ENCODE measurements at regions not wholly inside any gene's neighbourhood (a gene's known extent, or its start where the extent isn't known, plus 50 kb on each side); places are given as distances from the start of the nearest gene placed in this dataset.

DNA sequence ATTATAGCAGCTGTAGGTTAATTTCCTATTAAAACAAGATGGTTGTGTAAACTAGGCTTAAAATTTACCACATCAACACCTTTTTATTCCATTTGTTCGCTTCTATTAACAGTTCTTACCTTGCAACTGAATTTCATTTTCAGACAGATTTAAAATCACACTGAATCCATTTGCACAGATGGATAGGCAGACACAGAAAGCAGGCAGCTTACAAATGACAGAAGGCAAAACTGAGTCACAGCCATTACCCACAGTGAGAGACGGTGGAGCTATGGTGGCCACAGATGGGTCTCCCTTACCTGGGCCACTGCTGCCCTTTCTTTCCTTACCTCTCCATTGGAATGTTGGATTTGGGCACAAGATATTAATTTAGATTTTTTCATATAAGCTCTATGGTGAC is 1567.8 kb upstream of the SLC10A2 start:
- TF ChIP-seq, protein P1, sequence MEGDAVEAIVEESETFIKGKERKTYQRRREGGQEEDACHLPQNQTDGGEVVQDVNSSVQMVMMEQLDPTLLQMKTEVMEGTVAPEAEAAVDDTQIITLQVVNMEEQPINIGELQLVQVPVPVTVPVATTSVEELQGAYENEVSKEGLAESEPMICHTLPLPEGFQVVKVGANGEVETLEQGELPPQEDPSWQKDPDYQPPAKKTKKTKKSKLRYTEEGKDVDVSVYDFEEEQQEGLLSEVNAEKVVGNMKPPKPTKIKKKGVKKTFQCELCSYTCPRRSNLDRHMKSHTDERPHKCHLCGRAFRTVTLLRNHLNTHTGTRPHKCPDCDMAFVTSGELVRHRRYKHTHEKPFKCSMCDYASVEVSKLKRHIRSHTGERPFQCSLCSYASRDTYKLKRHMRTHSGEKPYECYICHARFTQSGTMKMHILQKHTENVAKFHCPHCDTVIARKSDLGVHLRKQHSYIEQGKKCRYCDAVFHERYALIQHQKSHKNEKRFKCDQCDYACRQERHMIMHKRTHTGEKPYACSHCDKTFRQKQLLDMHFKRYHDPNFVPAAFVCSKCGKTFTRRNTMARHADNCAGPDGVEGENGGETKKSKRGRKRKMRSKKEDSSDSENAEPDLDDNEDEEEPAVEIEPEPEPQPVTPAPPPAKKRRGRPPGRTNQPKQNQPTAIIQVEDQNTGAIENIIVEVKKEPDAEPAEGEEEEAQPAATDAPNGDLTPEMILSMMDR (IDR thresholded peaks at IDR 0.05) = no peak

DNA sequence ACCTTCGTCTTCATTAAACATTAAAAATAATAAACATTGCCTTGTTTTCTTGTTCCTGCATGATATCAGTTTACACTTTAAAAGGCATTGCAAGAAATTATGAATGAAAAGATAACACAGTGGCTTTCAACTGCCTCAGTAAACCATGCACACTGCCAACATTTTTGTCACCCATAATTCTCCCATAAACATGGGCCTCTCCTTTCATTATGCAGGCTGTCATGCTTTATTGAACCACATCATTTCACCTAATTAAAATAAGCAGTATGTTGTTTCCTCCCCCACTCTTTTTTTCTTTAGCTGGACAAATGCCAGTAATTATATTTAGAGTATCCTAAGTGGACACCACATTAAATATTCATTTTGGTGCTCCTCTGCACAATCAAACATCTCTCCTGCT is 1566.5 kb upstream of the SLC10A2 start:
- no peak overlapping the region for H3K27ac ChIP-seq
- H3K27me3 ChIP-seq = no peaks in the 10 kb centered on the region
- H3K9me3 ChIP-seq = no peaks in the 10 kb centered on the region
- DNase-seq (ENCODE audit: low spot score) = no peak
- no peaks in the 10 kb centered on the region for H3K36me3 ChIP-seq
- TF ChIP-seq, protein P1 (IDR thresholded peaks at IDR 0.05) = no peak
- H3K4me1 ChIP-seq = no peaks in the 10 kb centered on the region
- H3K4me3 ChIP-seq = no peak overlapping the region

More for the DNA sequence above, 1567.8 kb upstream of the SLC10A2 start:
- no peak for DNase-seq (ENCODE audit: low spot score)
- H3K4me3 ChIP-seq = no peak overlapping the region
- H3K9me3 ChIP-seq = no peaks in the 10 kb centered on the region
- H3K36me3 ChIP-seq = no peaks in the 10 kb centered on the region
- H3K4me1 ChIP-seq = no peaks in the 10 kb centered on the region
- H3K27me3 ChIP-seq = no peaks in the 10 kb centered on the region
- no peak overlapping the region for H3K27ac ChIP-seq

DNA sequence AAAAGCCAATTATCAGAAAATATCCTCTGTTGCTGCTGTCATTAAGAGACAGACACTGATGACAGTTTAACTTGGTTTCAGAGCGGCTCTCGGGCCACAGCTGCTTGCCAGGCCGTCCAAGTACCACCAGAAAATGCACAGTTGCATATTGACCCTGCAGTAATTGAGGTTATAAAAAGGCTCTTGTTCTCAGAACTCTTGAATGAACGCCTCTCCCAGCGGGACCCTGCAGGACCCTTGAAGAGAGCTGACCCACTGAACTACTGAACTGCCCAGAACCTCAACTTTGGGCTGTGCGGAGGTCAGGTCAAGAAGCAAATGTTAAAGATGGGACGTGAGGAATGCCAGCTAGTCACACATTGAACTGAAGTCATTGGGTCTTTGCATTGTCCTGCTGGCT is 1559.0 kb upstream of the SLC10A2 start:
- Histone ChIP-seq H3K27me3 (no peaks in the 10 kb centered on the region), H3K4me3 (no peak overlapping the region), H3K9me3 (no peaks in the 10 kb centered on the region), H3K27ac (no peak overlapping the region), H3K4me1 (no peaks in the 10 kb centered on the region), H3K36me3 (no peaks in the 10 kb centered on the region)
- DNase-seq (ENCODE audit: low spot score) = no peak
- TF ChIP-seq, protein P1 (IDR thresholded peaks at IDR 0.05) = no peak

DNA sequence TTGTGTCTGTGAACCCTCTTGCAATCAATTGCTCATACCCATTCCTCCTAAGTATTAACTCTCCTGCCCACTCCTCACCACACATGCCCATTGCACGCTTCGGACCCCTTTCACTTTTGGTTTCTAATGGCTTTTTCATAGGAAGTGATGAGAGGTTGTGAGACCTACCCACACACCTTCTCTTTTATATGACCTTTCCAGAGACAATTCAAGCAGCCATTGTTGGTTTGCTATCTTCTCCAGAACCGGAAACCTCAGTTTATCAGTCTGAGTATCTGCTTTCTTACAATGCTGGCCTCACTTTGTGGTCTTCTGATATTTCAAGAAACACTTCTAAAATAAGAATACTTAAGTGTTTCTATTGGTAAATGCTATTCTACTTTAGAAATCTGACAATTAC is 1550.8 kb upstream of the SLC10A2 start:
- H3K4me3 ChIP-seq = no peak overlapping the region
- no peak for DNase-seq (ENCODE audit: low spot score)
- no peaks in the 10 kb centered on the region for H3K36me3 ChIP-seq
- H3K4me1 ChIP-seq = no peaks in the 10 kb centered on the region
- no peaks in the 10 kb centered on the region for H3K9me3 ChIP-seq
- TF ChIP-seq, protein P1 (IDR thresholded peaks at IDR 0.05) = no peak
- H3K27ac ChIP-seq = no peak overlapping the region
- H3K27me3 ChIP-seq = no peaks in the 10 kb centered on the region

DNA sequence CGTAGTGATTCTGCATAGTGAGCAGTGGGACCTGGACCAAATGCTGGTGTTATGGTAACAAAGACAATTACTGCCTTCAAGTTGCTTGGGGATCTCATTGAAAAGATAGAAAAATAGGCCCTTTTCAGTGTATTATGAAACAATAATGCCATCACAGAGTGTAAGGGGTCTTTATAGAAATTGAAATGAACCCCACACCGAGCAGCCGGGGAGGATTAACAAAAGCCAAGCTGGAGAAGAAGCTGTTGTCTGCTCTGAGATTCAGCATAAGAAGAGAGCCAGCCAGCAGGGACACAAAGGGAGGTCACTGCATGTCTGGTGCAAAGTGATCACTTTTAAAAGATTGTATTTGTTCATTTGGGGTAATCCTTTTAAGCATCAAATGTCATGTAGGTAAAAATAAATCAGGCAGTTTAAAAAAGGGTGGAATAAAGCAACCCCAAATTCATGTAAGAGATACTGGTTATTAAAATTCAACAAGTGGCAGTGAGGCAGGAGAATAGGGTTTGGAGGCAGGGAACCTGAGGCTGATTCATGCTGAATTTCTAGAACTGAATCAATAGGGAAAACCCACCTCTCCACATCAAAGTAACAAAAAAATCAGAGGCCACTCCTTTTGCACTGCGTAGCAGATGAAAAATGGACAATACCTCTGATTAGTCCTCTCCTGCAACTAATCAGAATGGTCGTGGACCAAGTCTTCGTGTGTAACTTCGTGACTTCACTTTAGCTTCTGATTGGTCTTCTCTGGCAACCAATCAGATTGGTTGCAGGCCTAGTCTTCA is 1548.3 kb upstream of the SLC10A2 start:
- H3K4me3 ChIP-seq = no peak overlapping the region
- no peaks in the 10 kb centered on the region for H3K9me3 ChIP-seq

More for the DNA sequence above, 1548.3 kb upstream of the SLC10A2 start:
- Histone ChIP-seq H3K4me1 (no peaks in the 10 kb centered on the region), H3K27me3 (no peaks in the 10 kb centered on the region), H3K27ac (no peak overlapping the region), H3K36me3 (no peaks in the 10 kb centered on the region)
- TF ChIP-seq, protein P1 (IDR thresholded peaks at IDR 0.05) = no peak
- DNase-seq (ENCODE audit: low spot score) = no peak

Data from right atrium auricular region (tissue), 2 donors.